ENCODE measurements at regions not wholly inside any gene's neighbourhood (a gene's known extent, or its start where the extent isn't known, plus 50 kb on each side); places are given as distances from the start of the nearest gene placed in this dataset.

DNA sequence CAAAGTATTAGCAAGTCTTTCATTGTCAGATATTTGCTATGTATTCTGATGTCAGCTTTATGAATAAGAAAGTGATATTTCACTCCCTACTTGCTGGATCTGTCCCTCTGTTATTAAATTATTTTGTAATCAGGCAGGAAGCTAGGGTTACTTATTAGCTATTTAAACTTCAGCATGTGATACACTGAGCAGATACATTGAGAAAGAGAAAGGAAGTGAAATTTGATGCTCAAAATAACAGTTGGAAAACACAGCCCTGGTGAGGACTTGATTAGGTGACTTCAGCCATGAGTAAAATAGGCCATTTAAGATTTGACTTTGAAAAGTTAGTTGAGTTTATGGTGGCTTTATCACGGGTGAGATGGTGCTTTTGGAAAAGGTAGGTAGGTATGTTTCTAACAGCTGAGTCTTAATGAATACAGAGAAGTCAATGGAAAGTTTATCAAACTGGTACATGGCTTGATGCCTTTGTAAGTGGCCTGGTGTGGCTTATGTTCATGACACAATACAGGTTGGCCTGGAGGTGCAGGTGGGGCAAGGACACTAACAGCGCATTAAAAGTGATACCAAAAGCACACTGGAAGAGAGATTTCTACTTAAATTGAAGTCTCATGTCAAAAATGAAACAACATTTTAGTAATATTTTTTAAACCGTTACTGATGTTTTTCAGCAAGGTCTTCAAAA lies 321.2 kb upstream of the SPOCK3 start:
- no peak overlapping the region for H3K27ac ChIP-seq (replicated peaks in 1 of 4)
- no peaks in the 10 kb centered on the region for H3K36me3 ChIP-seq
- no peak for DNase-seq (ENCODE audit: extremely low spot score)
- H3K9me3 ChIP-seq = peaks cover 0 to 7% (median 2%) of the 10 kb centered on the region in 4 donors
- intact Hi-C loops (cut with DNase I) = no loop called here
- no peaks in the 10 kb centered on the region for H3K4me1 ChIP-seq
- TF ChIP-seq POLR2A (IDR thresholded peaks at IDR 0.05; ENCODE audit: low read depth) (no peak), EP300 (IDR thresholded peaks at IDR 0.05) (no peak), POLR2AphosphoS5 (IDR thresholded peaks at IDR 0.05) (no peak)
- TF ChIP-seq, protein P1, sequence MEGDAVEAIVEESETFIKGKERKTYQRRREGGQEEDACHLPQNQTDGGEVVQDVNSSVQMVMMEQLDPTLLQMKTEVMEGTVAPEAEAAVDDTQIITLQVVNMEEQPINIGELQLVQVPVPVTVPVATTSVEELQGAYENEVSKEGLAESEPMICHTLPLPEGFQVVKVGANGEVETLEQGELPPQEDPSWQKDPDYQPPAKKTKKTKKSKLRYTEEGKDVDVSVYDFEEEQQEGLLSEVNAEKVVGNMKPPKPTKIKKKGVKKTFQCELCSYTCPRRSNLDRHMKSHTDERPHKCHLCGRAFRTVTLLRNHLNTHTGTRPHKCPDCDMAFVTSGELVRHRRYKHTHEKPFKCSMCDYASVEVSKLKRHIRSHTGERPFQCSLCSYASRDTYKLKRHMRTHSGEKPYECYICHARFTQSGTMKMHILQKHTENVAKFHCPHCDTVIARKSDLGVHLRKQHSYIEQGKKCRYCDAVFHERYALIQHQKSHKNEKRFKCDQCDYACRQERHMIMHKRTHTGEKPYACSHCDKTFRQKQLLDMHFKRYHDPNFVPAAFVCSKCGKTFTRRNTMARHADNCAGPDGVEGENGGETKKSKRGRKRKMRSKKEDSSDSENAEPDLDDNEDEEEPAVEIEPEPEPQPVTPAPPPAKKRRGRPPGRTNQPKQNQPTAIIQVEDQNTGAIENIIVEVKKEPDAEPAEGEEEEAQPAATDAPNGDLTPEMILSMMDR (IDR thresholded peaks at IDR 0.05) = no peak
- no peak overlapping the region for H3K4me3 ChIP-seq
- WGBS = 89% methylated on average over 3 of the region's 3 CpGs
- H3K27me3 ChIP-seq = no peaks in the 10 kb centered on the region

GRCh38 chr4:167578906-167579305 lies 344.6 kb upstream of the SPOCK3 start:
- no peak overlapping the region for H3K27ac ChIP-seq (replicated peaks in 1 of 4)
- no peaks in the 10 kb centered on the region for H3K36me3 ChIP-seq
- intact Hi-C loops (cut with DNase I) = no loop called here
- H3K4me1 ChIP-seq = no peaks in the 10 kb centered on the region
- TF ChIP-seq POLR2AphosphoS5 (IDR thresholded peaks at IDR 0.05) (no peak), EP300 (IDR thresholded peaks at IDR 0.05) (no peak), POLR2A (IDR thresholded peaks at IDR 0.05; ENCODE audit: low read depth) (no peak)
- TF ChIP-seq, protein P1 (IDR thresholded peaks at IDR 0.05) = no peak
- no peak for DNase-seq (ENCODE audit: extremely low spot score)
- no peak overlapping the region for H3K4me3 ChIP-seq
- H3K9me3 ChIP-seq = no peaks in the 10 kb centered on the region
- 30% methylated on average over 2 of the region's 2 CpGs for WGBS
- no peaks in the 10 kb centered on the region for H3K27me3 ChIP-seq

- no peaks in the 10 kb centered on the region for H3K27me3 ChIP-seq
Observed at GRCh38 chr4:167581449-167581965, 347.2 kb upstream of the SPOCK3 start.

GRCh38 chr4:167587361-167587760 lies 353.1 kb upstream of the SPOCK3 start:
- no peak for DNase-seq (ENCODE audit: extremely low spot score)
- Histone ChIP-seq H3K27me3 (no peaks in the 10 kb centered on the region), H3K27ac (replicated peaks in 1 of 4) (no peak overlapping the region), H3K9me3 (no peaks in the 10 kb centered on the region), H3K36me3 (no peaks in the 10 kb centered on the region), H3K4me1 (no peaks in the 10 kb centered on the region), H3K4me3 (no peak overlapping the region)
- 76% methylated on average over 5 of the region's 5 CpGs for WGBS
- no peak for TF ChIP-seq POLR2A (IDR thresholded peaks at IDR 0.05; ENCODE audit: low read depth)
- no peak for TF ChIP-seq POLR2AphosphoS5 (IDR thresholded peaks at IDR 0.05)
- TF ChIP-seq, protein P1 (IDR thresholded peaks at IDR 0.05) = no peak
- no peak for TF ChIP-seq EP300 (IDR thresholded peaks at IDR 0.05)
- intact Hi-C loops (cut with DNase I) = no loop called here

More at GRCh38 chr4:167581449-167581965, 347.2 kb upstream of the SPOCK3 start:
- Histone ChIP-seq H3K4me1 (no peaks in the 10 kb centered on the region), H3K27ac (replicated peaks in 1 of 4) (no peak overlapping the region), H3K4me3 (no peak overlapping the region), H3K36me3 (no peaks in the 10 kb centered on the region), H3K9me3 (no peaks in the 10 kb centered on the region)
- 75% methylated on average over 1 of the region's 19 CpGs for WGBS
- DNase-seq (ENCODE audit: extremely low spot score) = no peak
- TF ChIP-seq POLR2AphosphoS5 (IDR thresholded peaks at IDR 0.05) (no peak), EP300 (IDR thresholded peaks at IDR 0.05) (no peak), POLR2A (IDR thresholded peaks at IDR 0.05; ENCODE audit: low read depth) (no peak)
- TF ChIP-seq, protein P1 (IDR thresholded peaks at IDR 0.05) = no peak
- intact Hi-C loops (cut with DNase I) = no loop called here
